ENCODE measurements at regions not wholly inside any gene's neighbourhood (a gene's known extent, or its start where the extent isn't known, plus 50 kb on each side); places are given as distances from the start of the nearest gene placed in this dataset.
"Not testable (repeated sequence)": the region's sequence is repeated elsewhere in the genome, so short reads cannot be mapped to it uniquely, and the experiment has no call there.

DNA sequence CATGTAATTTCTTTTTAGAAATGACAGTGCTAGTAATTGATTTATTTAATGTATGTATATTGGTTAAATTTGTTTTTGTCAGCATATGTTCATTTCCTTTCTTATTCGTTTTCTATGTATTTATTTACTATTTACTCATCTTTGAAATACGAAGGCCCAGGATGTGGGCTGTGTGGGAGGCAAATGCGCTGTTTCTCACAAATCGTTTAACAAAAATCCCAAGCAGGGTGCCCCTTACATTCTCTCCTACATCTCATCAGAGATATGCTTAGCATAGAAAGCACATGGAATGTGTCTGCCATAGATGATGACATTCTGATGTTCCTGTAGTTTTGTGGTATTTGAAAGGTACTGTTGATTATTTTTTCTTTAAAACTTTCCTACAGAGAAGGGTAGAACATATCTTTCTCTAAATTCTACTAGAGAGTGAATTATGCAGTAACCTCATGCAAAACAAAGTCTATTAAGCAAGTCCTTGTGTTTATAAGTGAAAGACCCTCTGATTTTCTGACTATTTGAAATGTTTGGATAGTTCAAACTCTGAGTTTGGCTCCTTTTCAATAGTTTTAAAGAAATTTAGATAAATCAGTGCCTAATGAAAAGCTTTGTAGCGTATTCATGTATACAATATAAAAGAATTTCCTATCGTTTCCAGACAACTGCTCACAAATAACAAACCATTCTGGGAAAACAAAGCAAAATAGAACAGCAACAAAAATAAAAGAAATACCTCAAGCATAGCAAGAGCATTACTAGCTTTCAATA lies 111.1 kb upstream of the VGLL3 start:
- DNase-seq: no peak

DNA sequence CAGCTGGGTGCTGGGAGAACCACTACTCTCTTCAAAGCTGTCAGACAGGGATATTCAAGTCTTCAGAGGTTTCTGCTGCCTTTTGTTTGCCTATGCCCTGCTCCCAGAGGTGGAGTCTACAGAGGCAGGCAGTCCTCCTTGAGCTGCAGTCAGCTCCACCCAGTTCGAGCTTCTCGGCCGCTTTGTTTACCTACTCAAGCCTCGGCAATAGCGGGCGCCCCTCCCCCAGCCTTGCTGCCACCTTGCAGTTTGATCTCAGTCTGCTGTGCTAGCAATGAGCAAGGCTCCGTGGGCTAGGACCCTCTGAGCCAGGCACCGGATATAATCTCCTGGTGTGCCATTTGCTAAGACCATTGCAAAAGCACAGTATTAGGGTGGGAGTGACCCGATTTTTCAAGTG lies 106.8 kb upstream of the VGLL3 start:
- DNase-seq: not testable (repeated sequence)

DNA sequence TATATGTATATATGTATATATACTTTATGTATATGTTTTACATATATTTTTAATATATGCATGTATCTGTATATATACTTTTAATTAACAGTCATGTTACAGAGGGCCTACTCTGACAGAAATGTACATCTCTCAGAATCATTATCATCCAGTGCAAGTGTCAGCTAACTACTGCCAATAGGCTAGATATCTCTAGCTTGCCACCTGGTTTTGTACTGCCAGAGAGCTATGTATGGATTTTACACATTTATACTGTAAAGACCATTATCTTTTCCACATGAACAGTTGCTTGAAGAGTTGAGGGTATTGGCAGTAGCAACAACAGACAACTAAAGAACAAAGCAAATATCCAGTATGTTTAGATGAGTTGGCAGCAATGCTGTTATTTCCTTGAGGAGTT lies 99.7 kb upstream of the VGLL3 start:
- DNase-seq: no peak

DNA sequence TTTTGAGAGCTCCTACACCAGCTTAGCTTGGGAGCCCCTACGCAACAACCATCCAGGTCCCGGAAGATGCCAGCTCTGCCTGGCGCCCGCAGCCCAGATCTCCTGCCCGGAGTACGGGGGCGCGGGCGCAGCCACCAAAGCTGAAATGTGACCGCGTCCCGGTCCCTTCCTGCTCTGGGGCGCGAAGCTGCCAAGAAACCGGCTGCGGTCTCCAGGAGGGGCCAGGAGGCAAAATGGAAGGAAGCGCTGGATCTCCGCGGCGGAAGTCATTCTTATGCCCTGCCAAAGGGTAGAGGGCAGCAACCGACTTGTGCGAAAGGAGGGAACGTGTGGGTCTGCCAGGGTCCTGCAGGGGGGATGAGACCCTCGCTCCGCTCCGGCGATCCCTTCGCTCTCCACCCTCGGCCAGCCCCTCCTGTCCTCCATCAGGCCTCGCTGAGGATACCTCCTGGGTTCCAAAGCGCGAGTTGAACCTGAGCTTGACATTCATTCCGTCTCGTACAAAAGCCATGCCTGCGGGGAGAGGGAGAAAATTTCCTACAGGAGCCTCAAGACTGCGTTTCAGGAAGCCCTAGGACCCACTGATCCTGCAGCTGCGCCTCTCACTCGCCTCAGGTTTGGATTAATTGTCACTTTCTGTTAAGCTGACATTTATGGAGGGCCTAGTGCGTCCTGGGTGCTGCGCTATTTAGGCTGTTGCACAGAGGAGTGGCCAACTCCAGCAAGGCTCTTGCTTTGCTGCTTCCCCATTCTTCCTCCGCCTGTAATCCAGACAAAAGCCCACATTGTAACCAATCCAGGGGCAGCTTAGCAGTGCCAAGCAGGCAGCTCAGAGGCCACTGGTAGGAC lies 98.3 kb upstream of the VGLL3 start:
- no peak for DNase-seq

DNA sequence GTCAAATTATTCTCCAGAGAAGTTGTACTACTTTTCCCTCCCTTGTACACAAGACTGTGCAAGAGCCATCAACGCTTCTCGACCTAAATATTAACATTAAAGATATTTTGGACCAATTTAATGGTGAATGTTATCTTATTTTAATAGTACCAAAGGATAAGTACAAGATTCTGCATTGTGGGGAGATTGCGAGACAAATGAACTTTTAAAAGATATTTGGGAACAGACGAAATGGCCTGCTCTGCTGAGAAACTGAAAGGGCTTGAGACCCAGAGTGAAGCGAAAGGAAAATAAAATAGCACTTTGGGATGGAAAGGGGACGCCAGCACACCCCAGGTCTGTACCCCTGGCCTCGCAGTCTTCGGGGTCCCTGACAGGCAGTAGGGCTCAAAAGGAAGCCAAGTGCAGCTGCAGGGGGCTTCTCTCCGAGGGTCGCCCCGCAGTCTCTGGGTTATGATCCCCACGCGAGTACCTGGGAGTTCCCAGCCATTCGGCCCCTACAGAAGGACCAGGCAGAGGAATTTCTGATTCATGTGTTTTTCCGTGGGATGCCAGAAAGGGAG lies 97.6 kb upstream of the VGLL3 start:
- DNase-seq: no peak

DNA sequence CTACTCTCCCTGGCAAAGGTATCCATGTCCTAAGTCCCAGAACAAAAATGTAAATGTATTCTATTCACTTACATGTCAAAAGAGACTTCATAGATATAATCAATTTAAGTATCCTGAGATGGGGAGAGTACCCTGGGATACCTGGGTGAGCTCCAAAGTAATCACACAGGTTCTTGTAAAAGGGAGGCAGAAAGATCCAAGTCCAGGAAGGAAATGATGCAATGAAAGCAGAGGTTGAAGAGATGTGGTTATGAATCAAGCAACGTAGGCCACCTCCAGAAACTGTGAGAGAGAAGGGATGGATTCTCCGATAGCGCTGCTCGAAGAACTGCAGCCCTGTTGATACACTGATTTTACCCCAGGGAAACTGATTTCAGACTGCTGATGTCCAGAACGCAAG lies 93.9 kb upstream of the VGLL3 start:
- no peak for DNase-seq

DNA sequence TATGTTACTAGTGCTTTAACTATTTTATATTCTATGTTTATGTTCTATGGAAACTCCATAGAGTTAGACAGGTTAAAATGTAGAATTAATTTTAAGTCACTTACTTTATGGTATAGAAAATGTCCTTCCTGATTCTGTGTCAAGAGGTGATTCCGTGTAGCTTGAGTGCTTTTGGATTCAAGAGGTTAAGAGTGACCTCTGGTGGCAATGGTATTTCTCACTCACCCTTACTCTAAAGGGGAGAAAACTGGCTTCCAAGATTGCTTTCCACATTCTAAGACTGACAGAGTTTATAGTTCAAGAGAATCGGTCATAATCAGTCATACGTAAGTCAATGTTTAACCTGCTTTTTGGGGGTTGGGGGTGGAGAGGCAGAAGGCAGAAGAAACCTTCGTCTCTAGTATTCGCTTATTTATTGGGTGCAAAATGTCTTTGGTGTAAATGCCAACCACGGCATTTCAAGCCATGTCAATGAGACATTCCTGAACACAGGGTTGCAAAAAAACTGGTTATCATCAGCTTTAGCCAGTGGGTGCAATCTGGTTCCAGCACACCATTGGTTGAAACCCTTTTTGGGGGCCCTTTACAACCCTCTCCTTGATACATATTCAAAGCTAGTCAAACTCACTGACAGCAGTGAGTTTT lies 92.0 kb upstream of the VGLL3 start:
- DNase-seq: no peak

DNA sequence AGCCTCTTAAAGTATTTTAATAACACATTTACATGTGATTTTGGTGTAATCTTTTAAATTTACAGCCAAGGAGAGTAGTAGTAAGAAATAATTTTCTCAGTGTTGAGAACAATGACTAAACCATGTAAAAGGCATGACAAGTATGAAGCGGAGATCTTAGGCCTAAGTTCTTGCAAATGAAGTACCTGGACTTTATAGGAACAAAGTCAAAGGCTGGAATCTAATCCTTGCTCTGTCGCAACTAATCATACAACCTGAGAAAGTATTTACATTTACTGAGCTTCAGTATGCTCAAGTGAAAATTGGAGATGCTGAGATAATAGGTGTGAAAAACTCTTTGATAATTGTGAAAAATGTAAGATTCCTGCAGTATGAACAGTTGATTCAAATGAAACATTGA lies 86.4 kb upstream of the VGLL3 start:
- no peak for DNase-seq

DNA sequence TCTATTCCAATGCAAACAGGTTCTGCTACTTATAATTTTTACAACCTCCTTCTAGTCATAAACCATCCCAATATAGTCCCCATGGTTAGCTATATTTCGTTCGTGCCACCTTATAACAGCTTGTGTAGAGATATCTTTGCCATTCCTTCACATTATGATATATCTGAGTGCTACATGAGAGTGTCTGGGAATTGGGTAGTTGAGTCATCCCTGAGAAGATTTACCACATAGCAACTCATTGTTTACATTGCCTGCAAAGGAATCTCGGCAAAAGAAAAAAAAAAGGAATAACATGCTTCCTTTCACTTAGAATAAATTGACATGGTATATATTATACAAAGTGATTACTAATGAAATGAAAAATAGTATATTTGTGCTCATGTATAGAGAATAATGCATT lies 86.0 kb upstream of the VGLL3 start:
- no peak for DNase-seq

DNA sequence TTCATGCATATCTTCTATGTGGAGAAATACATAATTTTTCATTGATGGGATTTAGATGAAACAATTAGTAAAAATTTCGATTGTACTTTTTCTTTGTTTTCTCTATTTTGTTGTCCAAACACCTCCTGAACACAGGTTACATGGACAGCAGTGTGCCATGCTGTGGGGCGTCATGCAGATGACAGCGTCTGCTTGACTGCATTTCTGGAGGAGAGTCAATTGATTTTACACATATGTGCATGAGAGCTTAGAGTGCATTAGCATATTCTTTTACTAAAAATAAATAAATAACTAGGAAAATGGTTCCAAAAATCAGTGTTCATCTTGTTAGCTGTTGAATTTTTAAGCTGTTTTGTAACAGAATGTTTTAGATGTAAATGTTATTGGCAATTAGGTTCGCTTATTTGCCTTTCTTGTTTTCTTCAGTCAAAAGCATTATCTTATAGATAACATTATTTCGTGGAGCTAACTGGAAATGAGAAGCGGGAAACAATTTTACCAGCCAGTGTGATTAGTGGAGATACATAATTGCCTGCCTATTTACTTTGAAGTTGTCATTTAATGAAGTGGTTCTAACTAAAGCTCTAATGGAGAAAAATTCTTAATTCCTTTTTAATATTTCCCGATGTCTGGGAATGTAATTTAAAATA lies 82.7 kb upstream of the VGLL3 start:
- no peak for DNase-seq

DNA sequence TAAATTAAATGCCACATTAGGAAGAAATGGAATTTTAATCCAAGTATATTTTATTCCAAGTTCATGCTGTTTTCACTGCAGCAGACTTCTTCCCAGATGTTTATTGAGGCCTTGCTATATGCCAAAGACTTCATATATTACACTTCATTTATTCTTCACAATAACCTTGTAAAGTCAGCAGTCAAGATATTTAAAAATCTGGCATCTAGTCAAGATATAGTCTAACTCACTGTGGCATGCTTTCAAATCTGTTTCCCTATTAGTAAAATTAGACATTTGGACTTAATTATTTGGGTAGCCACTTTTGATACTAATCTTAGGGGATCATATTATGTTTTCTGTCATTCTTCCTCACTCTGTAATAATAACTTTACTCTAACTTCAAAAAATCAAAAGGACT lies 81.5 kb upstream of the VGLL3 start:
- no peak for DNase-seq

DNA sequence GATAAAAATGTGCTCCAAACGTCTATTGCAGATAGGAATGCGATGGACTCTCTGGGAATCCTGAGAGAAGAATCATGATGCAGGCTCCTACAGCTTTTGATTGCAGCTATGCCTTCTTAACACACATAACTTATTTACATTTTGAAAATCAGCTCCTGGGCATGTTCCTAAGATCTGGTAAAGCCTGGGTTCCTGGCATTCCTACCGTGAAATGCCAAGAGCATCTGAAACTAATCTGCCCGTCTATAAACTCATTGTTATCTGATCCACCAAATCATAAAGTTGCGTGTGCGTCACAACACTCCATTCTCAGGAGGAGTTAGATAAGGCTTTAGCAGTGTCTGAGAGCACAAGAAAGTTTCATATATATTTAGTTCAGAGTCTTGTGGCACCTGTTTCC lies 79.0 kb upstream of the VGLL3 start:
- DNase-seq: no peak

DNA sequence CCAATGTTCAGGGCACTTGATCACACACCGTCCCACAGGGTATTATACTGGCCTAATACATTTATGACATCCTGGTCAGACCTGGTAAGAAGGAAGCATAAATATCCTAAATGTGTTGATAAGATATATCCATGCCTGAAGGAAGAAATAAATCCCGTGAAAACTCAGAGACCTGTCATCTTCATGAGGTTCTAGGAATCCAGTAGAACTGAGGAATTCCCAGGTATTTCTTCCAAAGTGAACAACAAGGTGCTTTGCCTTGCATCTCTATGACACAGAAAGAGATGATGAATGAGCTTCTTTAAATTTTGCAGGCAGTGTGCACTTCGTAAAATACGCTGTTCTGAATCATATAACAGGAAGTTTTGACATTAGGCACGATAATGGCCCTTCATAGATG lies 78.1 kb upstream of the VGLL3 start:
- no peak for DNase-seq

DNA sequence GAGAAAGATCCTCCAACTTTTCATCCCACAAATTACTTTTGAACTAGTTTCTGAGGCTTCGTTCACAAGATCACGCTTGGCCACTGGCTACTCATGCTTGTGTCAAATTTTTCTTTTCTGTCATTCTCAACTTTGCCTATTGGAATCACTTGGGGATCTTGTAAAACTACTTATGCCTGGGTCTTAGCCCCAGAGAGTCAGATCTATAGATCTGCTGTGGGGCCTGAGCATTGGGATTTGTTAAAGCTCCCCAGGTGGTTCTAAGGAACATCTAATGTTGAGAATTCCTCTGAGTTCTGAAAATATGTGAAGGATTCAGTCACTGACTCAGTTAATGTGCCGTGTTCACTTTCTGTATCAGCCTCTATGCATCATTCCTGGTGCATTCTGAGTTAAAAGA lies 71.7 kb upstream of the VGLL3 start:
- DNase-seq: no peak

DNA sequence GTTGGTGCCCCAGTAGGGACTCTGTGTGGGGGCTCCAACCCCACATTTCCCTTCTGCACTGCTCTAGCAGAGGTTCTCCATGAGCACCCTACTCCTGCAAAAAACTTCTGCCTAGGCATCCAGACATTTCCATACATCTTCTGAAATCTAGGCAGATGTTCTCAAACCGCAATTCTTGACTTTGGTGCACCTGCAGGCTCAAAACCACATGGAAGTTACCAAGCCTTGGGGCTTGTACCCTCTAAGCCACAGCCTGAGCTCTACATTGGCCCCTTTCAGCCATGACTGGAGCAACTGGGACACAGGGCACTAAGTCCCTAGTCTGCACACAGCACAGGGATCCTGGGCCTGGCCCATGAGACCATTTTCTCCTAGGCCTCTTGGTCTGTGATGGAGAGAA lies 66.5 kb upstream of the VGLL3 start:
- DNase-seq: no peak

DNA sequence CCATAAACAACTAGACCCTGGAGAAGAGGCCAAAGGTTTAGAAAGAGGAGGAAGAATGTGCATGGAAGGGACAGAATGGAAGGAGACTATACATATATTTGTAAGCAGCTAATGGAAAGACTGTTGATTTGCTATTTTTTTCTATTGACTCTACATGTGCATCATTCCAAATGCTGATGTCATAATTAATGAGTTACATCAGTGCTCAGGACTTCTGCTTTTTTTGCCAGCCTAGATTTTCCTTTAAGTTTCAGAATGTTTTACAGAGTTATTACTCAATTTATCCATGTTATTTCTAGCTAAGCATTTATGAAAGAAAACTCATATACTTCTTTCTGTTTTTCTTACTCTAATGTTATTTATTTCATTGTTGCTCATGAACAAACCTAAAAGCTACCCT lies 62.6 kb upstream of the VGLL3 start:
- no peak for DNase-seq

DNA sequence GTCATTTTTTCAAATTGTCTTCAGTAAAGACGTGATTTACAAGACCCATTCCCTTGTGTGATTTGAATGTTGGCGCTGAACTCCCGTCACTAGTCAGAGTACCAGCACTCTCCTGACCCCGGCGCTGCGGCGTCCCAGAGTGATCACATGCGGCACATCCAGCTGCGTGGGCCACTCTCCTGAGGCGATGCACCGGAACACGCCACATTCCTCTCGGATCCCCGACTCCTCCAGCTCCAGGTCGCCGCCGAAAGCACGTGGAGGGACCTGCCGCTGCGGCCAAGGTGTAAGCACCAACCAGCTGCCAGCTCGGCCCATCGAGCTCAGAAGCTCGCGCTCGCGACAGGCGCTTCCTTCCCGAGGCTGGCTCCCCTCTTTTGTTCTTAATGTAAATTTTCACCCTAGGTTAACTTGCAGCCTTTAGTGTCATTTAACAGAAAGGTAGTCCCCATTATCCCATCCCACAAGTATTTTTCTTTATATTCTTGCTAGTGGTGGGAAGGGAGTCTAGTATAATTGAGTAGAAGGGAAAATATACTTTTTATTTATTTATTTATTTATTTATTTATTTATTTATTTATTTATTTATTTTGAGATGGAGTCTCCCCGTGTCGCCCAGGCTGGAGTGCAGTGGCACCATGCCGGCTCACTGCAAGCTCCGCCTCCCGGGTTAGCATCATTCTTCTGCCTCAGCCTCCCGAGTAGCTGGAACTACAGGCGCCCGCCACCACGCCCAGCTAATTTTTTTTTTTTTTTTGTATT lies 61.7 kb upstream of the VGLL3 start:
- DNase-seq: no peak

DNA sequence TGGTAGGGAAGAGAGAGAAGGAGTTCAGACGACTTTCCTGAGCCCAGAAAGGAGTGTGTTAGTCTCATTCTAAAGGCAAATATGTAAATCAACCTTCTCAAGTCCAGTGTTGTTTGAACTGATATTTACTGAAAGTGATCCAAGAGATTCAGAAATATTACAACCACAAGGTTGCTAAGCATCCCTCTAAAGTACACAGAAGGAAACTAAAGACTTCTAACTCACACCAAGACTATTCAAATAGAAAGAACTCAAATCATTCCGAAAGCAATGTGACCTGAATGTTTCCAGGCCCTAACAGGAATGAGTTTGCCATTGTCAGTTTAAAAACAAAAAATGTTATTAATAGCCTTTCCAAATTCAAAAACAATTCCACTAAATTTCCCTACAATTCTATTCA lies 56.9 kb upstream of the VGLL3 start:
- no peak for DNase-seq

DNA sequence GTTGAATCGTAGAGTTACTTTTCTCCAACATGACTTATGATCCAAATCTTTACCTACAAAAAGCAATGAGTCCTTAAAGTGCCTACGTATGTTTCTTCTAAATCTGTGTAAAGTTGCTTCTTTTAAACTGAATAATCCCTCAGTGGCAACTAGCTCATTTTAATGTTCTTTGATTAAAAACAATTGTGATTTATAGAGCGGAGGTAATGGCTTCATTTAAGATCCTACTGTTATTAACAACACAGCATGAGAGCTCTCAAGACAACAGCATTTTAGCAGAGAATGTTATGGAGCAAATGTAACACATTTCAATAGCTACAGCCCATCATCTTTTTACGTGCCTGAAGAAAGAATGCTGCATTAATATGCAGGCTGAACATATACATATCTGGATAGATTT lies 55.3 kb upstream of the VGLL3 start:
- no peak for DNase-seq

DNA sequence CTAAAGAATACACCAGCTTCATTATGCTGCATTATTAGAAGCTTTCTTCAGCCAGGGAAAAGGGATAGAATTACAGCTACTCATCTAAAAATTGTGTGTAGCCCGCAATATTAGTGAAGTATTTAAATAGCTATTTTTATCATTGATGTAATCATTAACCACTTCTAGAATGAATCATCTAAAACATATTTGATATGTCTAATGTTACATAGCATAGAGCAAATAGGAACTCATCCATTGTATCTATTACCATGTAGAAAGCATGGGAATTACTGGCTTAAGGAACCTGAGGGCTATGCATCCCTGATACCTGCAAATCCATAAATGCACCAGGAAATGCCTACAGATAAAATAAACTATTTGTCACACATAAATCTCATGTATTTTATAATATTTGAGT lies 54.5 kb upstream of the VGLL3 start:
- DNase-seq: no peak

DNA sequence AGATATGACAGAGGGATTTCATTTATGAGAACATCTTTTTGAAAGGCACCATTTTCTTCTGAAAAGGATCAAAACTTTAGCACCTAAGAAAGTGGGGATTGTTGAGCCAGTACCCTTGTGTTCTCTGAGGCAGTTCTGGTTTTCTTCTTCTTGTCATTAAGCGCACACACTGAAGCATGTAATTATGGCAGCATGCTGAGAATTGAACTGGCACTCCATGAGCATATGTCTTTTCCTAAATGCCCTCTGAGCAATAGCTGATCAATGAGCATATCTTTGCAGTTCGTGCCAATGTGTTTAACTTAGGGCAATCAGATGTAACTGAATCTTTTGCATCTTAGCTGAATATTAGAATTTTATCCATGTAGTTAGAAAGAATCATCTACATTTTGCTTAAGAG lies 53.9 kb upstream of the VGLL3 start:
- DNase-seq: no peak

DNA sequence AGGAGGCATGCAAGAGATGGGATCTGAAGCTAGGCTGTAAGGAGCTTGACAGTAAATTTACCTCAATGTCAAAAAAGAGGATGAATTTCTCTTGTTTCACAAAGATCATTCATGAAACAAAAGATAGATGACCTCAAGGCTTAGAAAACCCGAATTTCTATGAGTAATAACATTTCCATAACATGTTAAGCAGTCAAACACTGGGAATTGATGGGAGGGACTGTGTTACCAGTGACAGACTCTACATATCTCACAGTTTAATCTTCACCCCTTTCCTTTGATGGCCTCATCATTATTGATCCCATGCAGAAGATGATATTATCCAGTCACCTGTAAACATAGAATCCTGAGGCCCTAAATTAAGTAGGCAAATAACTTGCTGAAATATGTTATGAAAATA lies 53.5 kb upstream of the VGLL3 start:
- DNase-seq: no peak

Data from stimulated activated naive CD4-positive, alpha-beta T cell treated with Interleukin-2 at 50 U/mL for 16 hours (primary cell).